ENCODE measurements at regions not wholly inside any gene's neighbourhood (a gene's known extent, or its start where the extent isn't known, plus 50 kb on each side); places are given as distances from the start of the nearest gene placed in this dataset.

DNA sequence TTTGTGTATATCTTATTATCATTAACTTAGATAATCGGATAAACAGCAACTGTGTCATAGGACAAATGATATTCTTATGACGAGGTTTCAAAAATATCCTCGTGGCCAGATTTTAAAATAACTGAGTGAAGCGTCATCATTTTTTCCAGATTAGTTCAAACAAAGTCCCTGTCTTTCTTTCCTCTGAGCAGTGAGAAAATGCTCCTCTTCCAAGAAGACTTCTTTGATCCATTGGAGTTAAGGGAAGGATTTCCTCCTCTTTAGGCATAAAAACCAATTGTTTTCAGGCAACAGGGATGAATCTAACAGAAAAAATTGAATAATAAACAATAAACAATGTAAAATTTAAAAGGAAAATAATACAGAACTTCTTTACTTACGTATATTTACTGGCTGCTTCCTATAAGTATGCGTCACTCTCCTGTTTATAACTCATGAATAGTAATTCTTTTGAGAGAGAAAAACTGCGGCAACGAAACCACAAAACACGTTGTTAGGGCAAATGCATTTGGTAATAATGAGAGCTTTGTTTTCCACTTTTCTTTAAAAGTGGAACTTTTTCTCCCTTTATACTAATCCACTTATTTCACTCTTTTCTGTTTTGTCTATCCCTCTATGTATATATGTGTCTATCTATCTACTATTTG lies 419.4 kb upstream of the ONECUT1 start:
- TF ChIP-seq, protein P1, sequence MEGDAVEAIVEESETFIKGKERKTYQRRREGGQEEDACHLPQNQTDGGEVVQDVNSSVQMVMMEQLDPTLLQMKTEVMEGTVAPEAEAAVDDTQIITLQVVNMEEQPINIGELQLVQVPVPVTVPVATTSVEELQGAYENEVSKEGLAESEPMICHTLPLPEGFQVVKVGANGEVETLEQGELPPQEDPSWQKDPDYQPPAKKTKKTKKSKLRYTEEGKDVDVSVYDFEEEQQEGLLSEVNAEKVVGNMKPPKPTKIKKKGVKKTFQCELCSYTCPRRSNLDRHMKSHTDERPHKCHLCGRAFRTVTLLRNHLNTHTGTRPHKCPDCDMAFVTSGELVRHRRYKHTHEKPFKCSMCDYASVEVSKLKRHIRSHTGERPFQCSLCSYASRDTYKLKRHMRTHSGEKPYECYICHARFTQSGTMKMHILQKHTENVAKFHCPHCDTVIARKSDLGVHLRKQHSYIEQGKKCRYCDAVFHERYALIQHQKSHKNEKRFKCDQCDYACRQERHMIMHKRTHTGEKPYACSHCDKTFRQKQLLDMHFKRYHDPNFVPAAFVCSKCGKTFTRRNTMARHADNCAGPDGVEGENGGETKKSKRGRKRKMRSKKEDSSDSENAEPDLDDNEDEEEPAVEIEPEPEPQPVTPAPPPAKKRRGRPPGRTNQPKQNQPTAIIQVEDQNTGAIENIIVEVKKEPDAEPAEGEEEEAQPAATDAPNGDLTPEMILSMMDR (IDR thresholded peaks at IDR 0.05): no peak
- TF ChIP-seq POLR2A (IDR thresholded peaks at IDR 0.05): no peak
- TF ChIP-seq POLR2AphosphoS5 (IDR thresholded peaks at IDR 0.05; ENCODE audit: insufficient read depth in 1 of 2, low read depth in 1 of 2): no peak

All from vagina (tissue), 2 donors.